ENCODE measurements at regions not wholly inside any gene's neighbourhood (a gene's known extent, or its start where the extent isn't known, plus 50 kb on each side); places are given as distances from the start of the nearest gene placed in this dataset.
"Not testable (repeated sequence)": the region's sequence is repeated elsewhere in the genome, so short reads cannot be mapped to it uniquely, and the experiment has no call there.

DNA sequence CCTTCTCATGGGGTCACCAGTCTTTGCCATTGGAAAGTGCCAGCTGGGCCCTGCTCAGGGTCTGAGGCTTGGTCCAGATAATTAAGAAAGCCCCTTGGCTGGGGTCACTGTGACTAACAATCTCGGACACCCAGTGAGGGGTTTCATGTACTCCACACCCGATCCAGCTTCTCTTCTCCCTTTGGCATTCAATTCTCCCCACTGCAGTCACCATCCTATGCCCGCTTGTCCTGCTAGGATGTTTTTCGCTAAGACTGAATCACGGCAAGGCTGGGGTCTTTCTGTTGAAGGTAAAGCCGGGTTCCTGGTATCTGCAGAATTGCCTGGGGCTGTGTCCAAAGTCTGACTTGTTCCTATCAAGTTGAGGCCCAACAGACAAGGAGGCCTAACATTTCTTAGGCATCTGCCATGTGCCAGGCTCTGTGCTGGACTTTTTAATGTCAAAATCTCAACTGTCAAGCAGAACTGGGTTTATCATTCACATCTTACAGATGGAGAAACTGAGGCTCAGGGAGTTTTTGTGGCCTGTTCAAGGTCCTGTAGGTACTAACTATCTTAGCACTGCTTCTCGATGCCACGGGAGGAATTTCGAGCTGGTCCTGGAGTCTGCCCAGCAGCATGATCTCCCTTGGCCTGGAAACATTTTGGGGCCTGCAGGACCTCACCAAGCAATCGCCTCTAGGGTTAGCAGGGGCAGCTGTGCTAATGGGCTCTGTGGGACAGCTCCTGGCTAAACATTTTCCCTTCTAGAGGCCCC lies 142.0 kb upstream of the ALDH1B1 start:
- Histone ChIP-seq H3K27me3 (ENCODE audit: control insufficient read depth, insufficient read depth, low read length) (peaks cover 16% of the 10 kb centered on the region), H3K4me1 (ENCODE audit: control insufficient read depth, insufficient read depth, low read length) (no peaks in the 10 kb centered on the region), H3K9me3 (ENCODE audit: control insufficient read depth, insufficient read depth, low read length) (no peaks in the 10 kb centered on the region), H3K9ac (ENCODE audit: low read depth, low read length) (no peak overlapping the region), H3K36me3 (ENCODE audit: control insufficient read depth, insufficient read depth, low read length) (no peaks in the 10 kb centered on the region), H3K4me3 (ENCODE audit: low read depth, low read length) (no peak overlapping the region)

DNA sequence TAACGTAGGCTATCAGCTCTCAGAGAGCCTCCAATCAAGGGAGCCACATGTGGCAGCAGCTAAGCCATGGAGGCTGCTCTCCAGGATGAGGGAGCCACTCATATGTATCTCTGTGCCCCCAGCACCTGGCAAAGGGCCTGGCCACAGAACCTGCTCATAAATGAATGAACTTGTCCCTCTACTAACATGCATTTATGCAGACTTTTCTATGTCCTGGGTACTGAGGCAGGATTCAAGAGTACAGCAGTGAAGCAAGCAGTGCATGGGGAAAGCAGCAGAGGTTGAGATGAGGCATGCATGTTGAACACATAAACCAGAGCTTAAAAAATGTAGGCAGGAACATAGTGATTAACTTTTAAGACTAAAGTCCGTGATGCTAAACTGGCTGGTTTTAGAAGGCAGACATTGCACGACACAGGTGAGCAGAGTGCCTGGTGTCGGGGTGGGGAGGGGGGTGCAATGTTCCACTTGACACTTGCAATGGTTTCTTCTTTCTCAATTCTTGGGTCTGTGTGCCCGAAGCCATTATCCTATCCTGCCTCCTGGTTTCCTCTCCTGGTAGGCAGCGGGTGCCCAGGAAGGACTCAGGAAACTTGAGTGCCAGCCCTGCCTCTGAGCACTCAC lies 142.8 kb upstream of the ALDH1B1 start:
- H3K9me3 ChIP-seq (ENCODE audit: control insufficient read depth, insufficient read depth, low read length) = no peaks in the 10 kb centered on the region
- H3K4me3 ChIP-seq (ENCODE audit: low read depth, low read length) = no peak overlapping the region
- peaks cover 16% of the 10 kb centered on the region for H3K27me3 ChIP-seq (ENCODE audit: control insufficient read depth, insufficient read depth, low read length)
- H3K36me3 ChIP-seq (ENCODE audit: control insufficient read depth, insufficient read depth, low read length) = no peaks in the 10 kb centered on the region
- H3K9ac ChIP-seq (ENCODE audit: low read depth, low read length) = no peak overlapping the region
- no peaks in the 10 kb centered on the region for H3K4me1 ChIP-seq (ENCODE audit: control insufficient read depth, insufficient read depth, low read length)

DNA sequence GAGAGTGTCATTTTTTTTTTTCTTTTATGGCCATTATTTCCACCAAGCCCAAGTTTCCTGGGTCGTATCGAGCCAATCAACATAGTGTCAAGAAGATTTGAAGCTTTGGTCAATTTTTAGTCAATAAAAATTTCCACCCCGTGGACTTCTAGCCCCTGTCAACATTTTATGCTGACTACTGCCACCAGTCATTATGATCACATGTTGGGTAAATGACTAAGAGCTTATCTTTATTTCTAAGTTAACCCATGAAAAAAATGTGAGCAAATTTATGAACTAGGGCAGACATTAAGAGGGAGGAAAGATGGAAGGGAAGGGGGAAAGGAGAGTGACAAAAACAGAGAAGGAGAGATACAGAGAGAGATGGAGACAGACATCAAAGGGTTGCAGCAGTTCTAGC lies 143.5 kb upstream of the ALDH1B1 start:
- no peaks in the 10 kb centered on the region for H3K9me3 ChIP-seq (ENCODE audit: control insufficient read depth, insufficient read depth, low read length)
- H3K4me3 ChIP-seq (ENCODE audit: low read depth, low read length) = no peak overlapping the region
- no peaks in the 10 kb centered on the region for H3K36me3 ChIP-seq (ENCODE audit: control insufficient read depth, insufficient read depth, low read length)
- H3K9ac ChIP-seq (ENCODE audit: low read depth, low read length) = no peak overlapping the region
- H3K27me3 ChIP-seq (ENCODE audit: control insufficient read depth, insufficient read depth, low read length) = peaks cover 16% of the 10 kb centered on the region
- H3K4me1 ChIP-seq (ENCODE audit: control insufficient read depth, insufficient read depth, low read length) = no peaks in the 10 kb centered on the region

DNA sequence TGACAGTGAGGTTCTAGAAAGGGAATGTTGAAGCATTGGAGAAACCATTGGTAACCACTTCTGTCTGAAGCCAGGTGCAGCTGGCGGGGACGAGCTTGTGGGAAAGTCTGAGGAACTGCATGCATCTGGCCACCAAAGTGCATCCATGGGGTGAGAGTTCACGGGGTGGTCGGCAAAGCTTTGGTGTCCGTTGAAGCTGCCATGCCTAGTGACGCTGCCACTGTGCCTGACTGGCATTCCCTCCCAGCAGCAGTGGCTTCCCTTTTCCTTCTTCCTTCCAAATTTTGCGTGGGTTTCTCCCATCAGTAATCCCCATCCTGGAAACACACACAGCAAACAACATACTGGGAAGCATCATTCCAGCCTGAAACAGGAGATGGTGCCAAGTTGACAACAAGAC lies 145.7 kb upstream of the ALDH1B1 start:
- Histone ChIP-seq H3K4me3 (ENCODE audit: low read depth, low read length) (no peak overlapping the region), H3K9me3 (ENCODE audit: control insufficient read depth, insufficient read depth, low read length) (no peaks in the 10 kb centered on the region), H3K27me3 (ENCODE audit: control insufficient read depth, insufficient read depth, low read length) (peaks cover 16% of the 10 kb centered on the region), H3K36me3 (ENCODE audit: control insufficient read depth, insufficient read depth, low read length) (no peaks in the 10 kb centered on the region), H3K4me1 (ENCODE audit: control insufficient read depth, insufficient read depth, low read length) (no peaks in the 10 kb centered on the region), H3K9ac (ENCODE audit: low read depth, low read length) (no peak overlapping the region)

DNA sequence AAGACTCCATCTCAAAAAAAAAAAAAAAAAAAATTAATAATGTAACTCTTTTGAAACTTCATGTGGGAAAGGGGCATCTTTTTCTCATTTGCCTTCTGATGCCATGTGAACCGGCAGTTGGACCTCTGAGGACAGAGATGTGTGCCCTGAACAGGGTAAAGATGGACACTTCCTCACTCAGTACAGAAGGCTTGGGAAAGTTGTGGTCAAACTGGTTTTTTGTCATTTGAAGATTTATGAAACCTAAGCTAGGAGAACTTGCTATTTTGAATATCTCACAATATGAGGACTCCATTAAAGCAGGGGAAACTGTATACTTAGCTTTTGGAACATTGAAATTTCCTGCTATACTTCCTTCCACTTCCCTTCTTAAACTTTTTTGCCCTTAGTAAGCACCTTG lies 147.5 kb upstream of the ALDH1B1 start:
- no peak overlapping the region for H3K4me3 ChIP-seq (ENCODE audit: low read depth, low read length)
- H3K9ac ChIP-seq (ENCODE audit: low read depth, low read length) = no peak overlapping the region
- H3K9me3 ChIP-seq (ENCODE audit: control insufficient read depth, insufficient read depth, low read length) = no peaks in the 10 kb centered on the region
- H3K36me3 ChIP-seq (ENCODE audit: control insufficient read depth, insufficient read depth, low read length) = no peaks in the 10 kb centered on the region
- H3K27me3 ChIP-seq (ENCODE audit: control insufficient read depth, insufficient read depth, low read length) = peaks cover 12% of the 10 kb centered on the region
- H3K4me1 ChIP-seq (ENCODE audit: control insufficient read depth, insufficient read depth, low read length) = no peaks in the 10 kb centered on the region

DNA sequence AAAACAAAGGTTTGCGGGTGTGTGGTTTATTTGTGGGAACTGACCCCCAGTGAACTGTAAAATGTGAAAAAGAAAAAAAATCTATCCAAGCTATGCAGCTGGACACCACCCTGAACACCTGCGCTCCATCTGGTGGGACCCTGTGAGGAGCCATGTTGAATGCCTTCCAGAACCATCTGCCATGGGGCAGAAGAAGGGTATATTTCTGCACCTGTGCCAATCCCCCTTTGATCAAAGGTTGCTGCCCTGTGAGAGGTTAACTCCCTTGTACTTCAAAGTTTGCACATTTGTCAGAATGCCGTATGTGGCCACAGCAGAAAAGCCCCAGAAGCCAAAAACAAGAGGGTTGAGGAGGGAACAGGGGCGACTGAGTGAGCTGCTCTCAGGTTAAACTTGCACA lies 148.5 kb upstream of the ALDH1B1 start:
- Histone ChIP-seq H3K4me1 (ENCODE audit: control insufficient read depth, insufficient read depth, low read length) (no peaks in the 10 kb centered on the region), H3K4me3 (ENCODE audit: low read depth, low read length) (no peak overlapping the region), H3K9me3 (ENCODE audit: control insufficient read depth, insufficient read depth, low read length) (no peaks in the 10 kb centered on the region), H3K36me3 (ENCODE audit: control insufficient read depth, insufficient read depth, low read length) (no peaks in the 10 kb centered on the region), H3K27me3 (ENCODE audit: control insufficient read depth, insufficient read depth, low read length) (peaks cover 7% of the 10 kb centered on the region), H3K9ac (ENCODE audit: low read depth, low read length) (no peak overlapping the region)

DNA sequence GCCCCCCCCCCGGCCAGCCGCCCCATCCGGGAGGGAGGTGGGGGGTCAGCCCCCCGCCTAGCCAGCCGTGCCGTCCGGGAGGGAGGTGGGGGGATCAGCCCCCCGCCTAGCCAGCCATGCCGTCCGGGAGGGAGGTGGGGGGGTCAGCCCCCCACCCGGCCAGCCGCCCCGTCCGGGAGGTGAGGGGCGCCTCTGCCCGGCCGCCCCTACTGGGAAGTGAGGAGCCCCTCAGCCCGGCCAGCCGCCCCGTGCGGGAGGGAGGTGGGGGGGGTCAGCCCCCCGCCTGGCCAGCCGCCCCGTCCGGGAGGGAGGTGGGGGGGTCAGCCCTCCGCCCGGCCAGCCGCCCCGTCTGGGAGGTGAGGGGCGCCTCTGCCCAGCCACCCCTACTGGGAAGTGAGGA lies 150.4 kb upstream of the ALDH1B1 start:
- not testable (repeated sequence) for H3K36me3 ChIP-seq (ENCODE audit: control insufficient read depth, insufficient read depth, low read length); H3K4me1 ChIP-seq (ENCODE audit: control insufficient read depth, insufficient read depth, low read length); H3K9me3 ChIP-seq (ENCODE audit: control insufficient read depth, insufficient read depth, low read length); H3K9ac ChIP-seq (ENCODE audit: low read depth, low read length); H3K4me3 ChIP-seq (ENCODE audit: low read depth, low read length); H3K27me3 ChIP-seq (ENCODE audit: control insufficient read depth, insufficient read depth, low read length)

DNA sequence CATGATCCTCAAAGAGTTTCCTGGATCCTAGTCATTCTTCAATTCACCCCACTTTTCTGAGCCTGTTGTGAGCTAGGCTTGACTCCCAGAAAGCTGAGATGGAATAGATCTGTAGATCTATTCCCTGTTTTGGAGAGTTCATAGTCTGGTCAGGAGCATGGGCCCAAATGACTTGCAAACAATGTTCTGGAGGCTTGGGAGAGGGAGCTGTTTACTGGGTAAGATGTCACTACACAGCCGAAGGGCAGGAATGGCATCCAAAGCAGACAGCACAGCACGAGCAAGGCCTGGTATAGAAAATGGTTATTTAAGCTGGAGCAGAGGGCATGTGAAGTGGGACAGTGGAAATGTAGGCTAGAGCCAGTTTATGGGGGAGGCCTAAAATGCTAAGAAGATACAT lies 152.5 kb upstream of the ALDH1B1 start:
- H3K36me3 ChIP-seq (ENCODE audit: control insufficient read depth, insufficient read depth, low read length) = no peaks in the 10 kb centered on the region
- H3K4me1 ChIP-seq (ENCODE audit: control insufficient read depth, insufficient read depth, low read length) = no peaks in the 10 kb centered on the region
- H3K9ac ChIP-seq (ENCODE audit: low read depth, low read length) = no peak overlapping the region
- peaks cover 9% of the 10 kb centered on the region for H3K27me3 ChIP-seq (ENCODE audit: control insufficient read depth, insufficient read depth, low read length)
- H3K9me3 ChIP-seq (ENCODE audit: control insufficient read depth, insufficient read depth, low read length) = no peaks in the 10 kb centered on the region
- H3K4me3 ChIP-seq (ENCODE audit: low read depth, low read length) = no peak overlapping the region

DNA sequence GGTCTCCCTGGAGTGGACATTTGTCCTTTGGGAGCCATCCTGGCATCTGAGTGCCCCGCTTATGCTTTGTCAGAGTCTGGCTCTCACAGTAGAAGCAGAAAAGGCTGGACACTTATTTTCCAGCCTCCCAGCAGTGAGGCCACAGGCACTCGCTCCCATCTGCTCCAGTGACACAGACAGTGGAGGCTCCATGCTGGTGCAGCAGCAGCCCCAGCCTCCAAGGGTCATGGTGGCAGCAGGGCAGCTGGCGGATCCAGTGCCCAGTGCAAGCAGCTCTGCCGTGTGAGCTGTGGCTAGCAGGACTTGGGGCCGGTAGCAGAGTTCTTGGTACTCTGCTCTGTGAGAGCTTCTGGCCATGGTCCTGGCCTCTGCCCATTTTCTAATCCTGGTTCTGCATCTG lies 157.3 kb upstream of the ALDH1B1 start:
- no peaks in the 10 kb centered on the region for H3K36me3 ChIP-seq (ENCODE audit: control insufficient read depth, insufficient read depth, low read length)
- no peaks in the 10 kb centered on the region for H3K4me1 ChIP-seq (ENCODE audit: control insufficient read depth, insufficient read depth, low read length)
- H3K27me3 ChIP-seq (ENCODE audit: control insufficient read depth, insufficient read depth, low read length) = peaks cover 30% of the 10 kb centered on the region
- H3K4me3 ChIP-seq (ENCODE audit: low read depth, low read length) = no peak overlapping the region
- H3K9me3 ChIP-seq (ENCODE audit: control insufficient read depth, insufficient read depth, low read length) = no peaks in the 10 kb centered on the region
- H3K9ac ChIP-seq (ENCODE audit: low read depth, low read length) = no peak overlapping the region

DNA sequence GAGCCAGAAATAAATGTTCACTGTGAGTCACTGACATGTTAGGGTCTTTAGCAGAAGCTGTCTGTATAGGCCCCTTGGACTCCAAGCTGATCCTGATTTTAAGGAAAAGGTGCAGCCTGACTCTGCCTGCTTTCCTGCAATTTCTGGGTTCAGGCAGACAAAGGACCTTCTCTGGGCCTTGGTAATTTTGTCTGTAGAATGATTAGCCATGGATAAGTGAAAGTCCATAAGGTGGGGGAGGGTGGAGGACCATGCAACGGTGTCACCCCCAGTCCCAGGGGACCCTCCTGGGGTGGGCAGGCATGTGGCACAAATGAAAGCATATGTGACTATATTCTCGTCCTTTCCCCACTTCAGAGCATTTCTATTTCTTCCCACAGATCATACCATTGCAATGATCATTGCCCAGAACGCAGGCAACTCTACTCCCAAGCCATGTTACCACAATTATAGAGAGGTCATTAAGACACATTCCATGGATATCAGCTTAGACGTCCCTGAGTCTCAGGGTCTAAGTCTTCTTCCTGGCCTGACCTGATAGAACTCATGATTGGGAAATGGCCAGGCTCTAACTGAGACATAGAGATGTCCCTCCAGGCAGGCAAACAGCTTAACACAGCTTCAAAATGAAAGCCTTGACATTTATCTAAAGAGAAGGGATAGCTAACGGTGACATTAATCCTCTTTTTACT lies 157.9 kb upstream of the ALDH1B1 start:
- Histone ChIP-seq H3K36me3 (ENCODE audit: control insufficient read depth, insufficient read depth, low read length) (no peaks in the 10 kb centered on the region), H3K9ac (ENCODE audit: low read depth, low read length) (no peak overlapping the region), H3K4me3 (ENCODE audit: low read depth, low read length) (no peak overlapping the region), H3K9me3 (ENCODE audit: control insufficient read depth, insufficient read depth, low read length) (no peaks in the 10 kb centered on the region), H3K27me3 (ENCODE audit: control insufficient read depth, insufficient read depth, low read length) (peaks cover 36% of the 10 kb centered on the region), H3K4me1 (ENCODE audit: control insufficient read depth, insufficient read depth, low read length) (peaks cover 1% of the 10 kb centered on the region)

DNA sequence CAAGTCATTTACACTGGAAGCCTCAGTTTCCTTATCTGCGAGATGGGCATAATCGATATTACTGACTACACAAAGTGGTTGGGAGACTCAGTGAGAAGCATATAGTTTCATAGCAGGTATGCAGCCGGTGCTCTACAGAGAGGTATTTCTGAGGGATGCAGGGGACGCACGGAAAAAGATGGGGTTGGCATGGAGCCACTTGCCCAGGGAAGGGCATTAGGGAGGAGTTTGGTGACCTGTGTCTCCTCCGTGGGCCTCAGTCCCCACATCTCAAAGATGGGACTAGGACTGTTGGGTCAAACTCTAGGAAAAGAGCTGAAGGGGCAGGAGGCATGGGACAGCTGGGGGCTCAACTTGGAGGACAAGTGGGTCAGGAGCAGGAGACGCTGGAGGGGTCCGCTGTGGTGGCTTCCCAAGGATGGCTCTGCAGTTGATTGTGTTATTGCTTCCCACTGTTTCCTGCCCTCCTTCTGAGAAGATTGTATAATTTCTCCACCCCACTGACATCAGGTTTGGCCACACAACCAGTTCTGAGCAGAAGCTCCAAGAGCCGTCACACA lies 158.6 kb upstream of the ALDH1B1 start:
- H3K27me3 ChIP-seq (ENCODE audit: control insufficient read depth, insufficient read depth, low read length) = peaks cover 42% of the 10 kb centered on the region

DNA sequence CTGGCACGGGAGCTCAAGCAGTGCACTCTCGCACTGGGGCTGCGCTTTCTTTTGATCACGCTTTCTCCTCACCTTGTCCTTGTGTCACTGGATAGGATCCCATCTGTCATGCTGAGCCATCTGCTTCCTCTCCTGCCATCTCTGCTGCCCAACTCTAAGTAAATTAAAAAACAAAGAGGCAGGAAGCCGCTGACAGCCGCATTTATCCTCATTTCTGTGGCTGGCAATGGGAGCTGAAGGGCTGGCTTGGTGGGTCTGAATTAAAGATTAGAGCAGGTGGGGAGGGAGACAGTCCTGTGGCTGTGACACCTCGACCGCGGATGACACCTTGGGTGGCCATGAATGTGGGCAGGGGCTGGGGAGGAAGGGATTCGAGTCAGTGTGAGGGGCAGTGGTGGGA lies 159.2 kb upstream of the ALDH1B1 start:
- Histone ChIP-seq H3K27me3 (ENCODE audit: control insufficient read depth, insufficient read depth, low read length) (peaks cover 46% of the 10 kb centered on the region), H3K4me1 (ENCODE audit: control insufficient read depth, insufficient read depth, low read length) (peaks cover 7% of the 10 kb centered on the region)

More for the DNA sequence above, 158.6 kb upstream of the ALDH1B1 start:
- no peaks in the 10 kb centered on the region for H3K9me3 ChIP-seq (ENCODE audit: control insufficient read depth, insufficient read depth, low read length)
- peaks cover 7% of the 10 kb centered on the region for H3K4me1 ChIP-seq (ENCODE audit: control insufficient read depth, insufficient read depth, low read length)
- H3K4me3 ChIP-seq (ENCODE audit: low read depth, low read length) = no peak overlapping the region
- H3K36me3 ChIP-seq (ENCODE audit: control insufficient read depth, insufficient read depth, low read length) = no peaks in the 10 kb centered on the region
- no peak overlapping the region for H3K9ac ChIP-seq (ENCODE audit: low read depth, low read length)

More for the DNA sequence above, 159.2 kb upstream of the ALDH1B1 start:
- Histone ChIP-seq H3K4me3 (ENCODE audit: low read depth, low read length) (no peak overlapping the region), H3K9ac (ENCODE audit: low read depth, low read length) (no peak overlapping the region), H3K9me3 (ENCODE audit: control insufficient read depth, insufficient read depth, low read length) (no peaks in the 10 kb centered on the region), H3K36me3 (ENCODE audit: control insufficient read depth, insufficient read depth, low read length) (no peaks in the 10 kb centered on the region)
